ENCODE measurements at regions not wholly inside any gene's neighbourhood (a gene's known extent, or its start where the extent isn't known, plus 50 kb on each side); places are given as distances from the start of the nearest gene placed in this dataset.

DNA sequence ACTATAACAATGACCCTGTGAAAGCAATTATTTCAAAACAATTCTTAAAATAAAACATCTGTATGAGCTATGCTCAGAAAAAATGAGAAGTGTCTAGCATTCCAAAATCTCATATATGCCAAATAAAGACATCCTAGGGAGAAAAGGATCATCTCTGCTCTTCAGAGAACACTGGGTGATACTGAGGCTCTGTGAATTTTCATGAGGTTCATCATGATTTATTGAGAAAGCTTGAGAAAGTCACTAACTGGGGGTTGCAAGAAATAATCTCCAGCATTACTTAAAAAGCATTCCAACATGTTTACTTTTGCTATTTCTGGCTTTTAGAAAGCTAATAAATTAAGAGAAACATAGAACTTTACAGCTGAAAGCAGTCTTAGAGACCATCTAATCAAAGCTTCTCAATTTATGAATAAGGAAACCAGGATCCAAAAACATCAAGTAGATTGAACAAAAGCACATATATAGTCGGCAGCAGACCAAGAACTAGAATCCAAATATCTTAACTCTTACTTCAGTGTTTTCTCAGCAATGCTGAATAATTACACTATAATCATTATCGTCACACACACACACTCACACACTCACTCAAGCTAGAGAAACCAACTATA lies 372.8 kb downstream of the NR2F1-AS1 start (continued):
- TF ChIP-seq, protein P1, sequence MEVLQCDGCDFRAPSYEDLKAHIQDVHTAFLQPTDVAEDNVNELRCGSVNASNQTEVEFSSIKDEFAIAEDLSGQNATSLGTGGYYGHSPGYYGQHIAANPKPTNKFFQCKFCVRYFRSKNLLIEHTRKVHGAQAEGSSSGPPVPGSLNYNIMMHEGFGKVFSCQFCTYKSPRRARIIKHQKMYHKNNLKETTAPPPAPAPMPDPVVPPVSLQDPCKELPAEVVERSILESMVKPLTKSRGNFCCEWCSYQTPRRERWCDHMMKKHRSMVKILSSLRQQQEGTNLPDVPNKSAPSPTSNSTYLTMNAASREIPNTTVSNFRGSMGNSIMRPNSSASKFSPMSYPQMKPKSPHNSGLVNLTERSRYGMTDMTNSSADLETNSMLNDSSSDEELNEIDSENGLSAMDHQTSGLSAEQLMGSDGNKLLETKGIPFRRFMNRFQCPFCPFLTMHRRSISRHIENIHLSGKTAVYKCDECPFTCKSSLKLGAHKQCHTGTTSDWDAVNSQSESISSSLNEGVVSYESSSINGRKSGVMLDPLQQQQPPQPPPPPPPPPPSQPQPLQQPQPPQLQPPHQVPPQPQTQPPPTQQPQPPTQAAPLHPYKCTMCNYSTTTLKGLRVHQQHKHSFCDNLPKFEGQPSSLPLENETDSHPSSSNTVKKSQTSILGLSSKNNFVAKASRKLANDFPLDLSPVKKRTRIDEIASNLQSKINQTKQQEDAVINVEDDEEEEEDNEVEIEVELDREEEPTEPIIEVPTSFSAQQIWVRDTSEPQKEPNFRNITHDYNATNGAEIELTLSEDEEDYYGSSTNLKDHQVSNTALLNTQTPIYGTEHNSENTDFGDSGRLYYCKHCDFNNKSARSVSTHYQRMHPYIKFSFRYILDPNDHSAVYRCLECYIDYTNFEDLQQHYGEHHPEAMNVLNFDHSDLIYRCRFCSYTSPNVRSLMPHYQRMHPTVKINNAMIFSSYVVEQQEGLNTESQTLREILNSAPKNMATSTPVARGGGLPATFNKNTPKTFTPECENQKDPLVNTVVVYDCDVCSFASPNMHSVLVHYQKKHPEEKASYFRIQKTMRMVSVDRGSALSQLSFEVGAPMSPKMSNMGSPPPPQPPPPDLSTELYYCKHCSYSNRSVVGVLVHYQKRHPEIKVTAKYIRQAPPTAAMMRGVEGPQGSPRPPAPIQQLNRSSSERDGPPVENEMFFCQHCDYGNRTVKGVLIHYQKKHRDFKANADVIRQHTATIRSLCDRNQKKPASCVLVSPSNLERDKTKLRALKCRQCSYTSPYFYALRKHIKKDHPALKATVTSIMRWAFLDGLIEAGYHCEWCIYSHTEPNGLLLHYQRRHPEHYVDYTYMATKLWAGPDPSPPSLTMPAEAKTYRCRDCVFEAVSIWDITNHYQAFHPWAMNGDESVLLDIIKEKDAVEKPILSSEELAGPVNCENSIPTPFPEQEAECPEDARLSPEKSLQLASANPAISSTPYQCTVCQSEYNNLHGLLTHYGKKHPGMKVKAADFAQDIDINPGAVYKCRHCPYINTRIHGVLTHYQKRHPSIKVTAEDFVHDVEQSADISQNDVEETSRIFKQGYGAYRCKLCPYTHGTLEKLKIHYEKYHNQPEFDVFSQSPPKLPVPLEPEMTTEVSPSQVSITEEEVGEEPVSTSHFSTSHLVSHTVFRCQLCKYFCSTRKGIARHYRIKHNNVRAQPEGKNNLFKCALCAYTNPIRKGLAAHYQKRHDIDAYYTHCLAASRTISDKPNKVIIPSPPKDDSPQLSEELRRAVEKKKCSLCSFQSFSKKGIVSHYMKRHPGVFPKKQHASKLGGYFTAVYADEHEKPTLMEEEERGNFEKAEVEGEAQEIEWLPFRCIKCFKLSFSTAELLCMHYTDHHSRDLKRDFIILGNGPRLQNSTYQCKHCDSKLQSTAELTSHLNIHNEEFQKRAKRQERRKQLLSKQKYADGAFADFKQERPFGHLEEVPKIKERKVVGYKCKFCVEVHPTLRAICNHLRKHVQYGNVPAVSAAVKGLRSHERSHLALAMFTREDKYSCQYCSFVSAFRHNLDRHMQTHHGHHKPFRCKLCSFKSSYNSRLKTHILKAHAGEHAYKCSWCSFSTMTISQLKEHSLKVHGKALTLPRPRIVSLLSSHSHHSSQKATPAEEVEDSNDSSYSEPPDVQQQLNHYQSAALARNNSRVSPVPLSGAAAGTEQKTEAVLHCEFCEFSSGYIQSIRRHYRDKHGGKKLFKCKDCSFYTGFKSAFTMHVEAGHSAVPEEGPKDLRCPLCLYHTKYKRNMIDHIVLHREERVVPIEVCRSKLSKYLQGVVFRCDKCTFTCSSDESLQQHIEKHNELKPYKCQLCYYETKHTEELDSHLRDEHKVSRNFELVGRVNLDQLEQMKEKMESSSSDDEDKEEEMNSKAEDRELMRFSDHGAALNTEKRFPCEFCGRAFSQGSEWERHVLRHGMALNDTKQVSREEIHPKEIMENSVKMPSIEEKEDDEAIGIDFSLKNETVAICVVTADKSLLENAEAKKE (CRISPR knock-in tag; IDR thresholded peaks at IDR 0.05): no peak

DNA sequence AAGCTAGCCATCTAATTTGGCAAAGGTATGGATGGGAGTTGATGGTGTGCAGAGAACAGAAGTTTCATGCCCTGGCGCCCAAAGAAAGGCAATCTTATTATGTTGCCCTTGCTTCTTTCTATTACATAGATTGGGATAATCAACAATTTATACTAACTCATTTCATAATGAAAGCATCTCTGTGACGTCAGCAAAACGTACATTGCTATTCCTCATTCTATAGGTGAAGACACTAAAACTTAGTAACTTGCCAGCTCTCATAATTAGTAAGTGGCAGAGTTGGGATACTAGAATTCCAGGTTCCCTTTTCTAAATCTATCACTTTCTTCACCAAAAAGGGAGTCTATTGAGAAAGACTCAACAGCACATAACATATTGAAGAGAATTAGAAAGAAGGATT lies 374.8 kb downstream of the NR2F1-AS1 start:
- Histone ChIP-seq H3K4me2 (no peak overlapping the region), H3K4me1 (ENCODE audit: insufficient read depth) (no peaks in the 10 kb centered on the region), H3K36me3 (ENCODE audit: insufficient read depth) (no peaks in the 10 kb centered on the region), H4K20me1 (replicated peaks; ENCODE audit: insufficient read depth) (no peaks in the 10 kb centered on the region), H3K27ac (ENCODE audit: low read depth) (no peak overlapping the region), H3K27me3 (ENCODE audit: insufficient read depth) (no peaks in the 10 kb centered on the region), H3F3A (replicated peaks; ENCODE audit: low read depth) (no peaks in the 10 kb centered on the region), H3K4me3 (no peak overlapping the region), H2AFZ (no peak overlapping the region), H3K79me2 (replicated peaks; ENCODE audit: insufficient read depth) (no peaks in the 10 kb centered on the region), H3K9me2 (ENCODE audit: insufficient read depth) (no peaks in the 10 kb centered on the region)
- peaks cover 5% of the 10 kb centered on the region for H3K4me1 Mint-ChIP-seq
- no peak for DNase-seq (ENCODE audit: low spot score)
- H3K36me3 Mint-ChIP-seq (ENCODE audit: low read depth): no peaks in the 10 kb centered on the region
- H3K27ac Mint-ChIP-seq: no peak overlapping the region
- no peak for ATAC-seq
- H3K27me3 Mint-ChIP-seq (ENCODE audit: insufficient read depth, low read depth, poor library complexity): no peaks in the 10 kb centered on the region
- no peaks in the 10 kb centered on the region for H3K9me3 Mint-ChIP-seq
- H3K4me3 Mint-ChIP-seq: no peak overlapping the region
- TF ChIP-seq POLR2AphosphoS5 (IDR thresholded peaks at IDR 0.05; ENCODE audit: low read depth): no peak
- TF ChIP-seq, protein P2, sequence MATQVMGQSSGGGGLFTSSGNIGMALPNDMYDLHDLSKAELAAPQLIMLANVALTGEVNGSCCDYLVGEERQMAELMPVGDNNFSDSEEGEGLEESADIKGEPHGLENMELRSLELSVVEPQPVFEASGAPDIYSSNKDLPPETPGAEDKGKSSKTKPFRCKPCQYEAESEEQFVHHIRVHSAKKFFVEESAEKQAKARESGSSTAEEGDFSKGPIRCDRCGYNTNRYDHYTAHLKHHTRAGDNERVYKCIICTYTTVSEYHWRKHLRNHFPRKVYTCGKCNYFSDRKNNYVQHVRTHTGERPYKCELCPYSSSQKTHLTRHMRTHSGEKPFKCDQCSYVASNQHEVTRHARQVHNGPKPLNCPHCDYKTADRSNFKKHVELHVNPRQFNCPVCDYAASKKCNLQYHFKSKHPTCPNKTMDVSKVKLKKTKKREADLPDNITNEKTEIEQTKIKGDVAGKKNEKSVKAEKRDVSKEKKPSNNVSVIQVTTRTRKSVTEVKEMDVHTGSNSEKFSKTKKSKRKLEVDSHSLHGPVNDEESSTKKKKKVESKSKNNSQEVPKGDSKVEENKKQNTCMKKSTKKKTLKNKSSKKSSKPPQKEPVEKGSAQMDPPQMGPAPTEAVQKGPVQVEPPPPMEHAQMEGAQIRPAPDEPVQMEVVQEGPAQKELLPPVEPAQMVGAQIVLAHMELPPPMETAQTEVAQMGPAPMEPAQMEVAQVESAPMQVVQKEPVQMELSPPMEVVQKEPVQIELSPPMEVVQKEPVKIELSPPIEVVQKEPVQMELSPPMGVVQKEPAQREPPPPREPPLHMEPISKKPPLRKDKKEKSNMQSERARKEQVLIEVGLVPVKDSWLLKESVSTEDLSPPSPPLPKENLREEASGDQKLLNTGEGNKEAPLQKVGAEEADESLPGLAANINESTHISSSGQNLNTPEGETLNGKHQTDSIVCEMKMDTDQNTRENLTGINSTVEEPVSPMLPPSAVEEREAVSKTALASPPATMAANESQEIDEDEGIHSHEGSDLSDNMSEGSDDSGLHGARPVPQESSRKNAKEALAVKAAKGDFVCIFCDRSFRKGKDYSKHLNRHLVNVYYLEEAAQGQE (IDR thresholded peaks at IDR 0.05; ENCODE audit: unreplicated experiment): no peak
- TF ChIP-seq EZH2 (IDR thresholded peaks at IDR 0.05; ENCODE audit: low read depth, unreplicated experiment): no peak
- TF ChIP-seq ZNF114 (CRISPR knock-in tag; IDR thresholded peaks at IDR 0.05): no peak
- no peak for TF ChIP-seq ZNF331 (CRISPR knock-in tag; IDR thresholded peaks at IDR 0.05; ENCODE audit: low read depth)
- TF ChIP-seq, protein P3, sequence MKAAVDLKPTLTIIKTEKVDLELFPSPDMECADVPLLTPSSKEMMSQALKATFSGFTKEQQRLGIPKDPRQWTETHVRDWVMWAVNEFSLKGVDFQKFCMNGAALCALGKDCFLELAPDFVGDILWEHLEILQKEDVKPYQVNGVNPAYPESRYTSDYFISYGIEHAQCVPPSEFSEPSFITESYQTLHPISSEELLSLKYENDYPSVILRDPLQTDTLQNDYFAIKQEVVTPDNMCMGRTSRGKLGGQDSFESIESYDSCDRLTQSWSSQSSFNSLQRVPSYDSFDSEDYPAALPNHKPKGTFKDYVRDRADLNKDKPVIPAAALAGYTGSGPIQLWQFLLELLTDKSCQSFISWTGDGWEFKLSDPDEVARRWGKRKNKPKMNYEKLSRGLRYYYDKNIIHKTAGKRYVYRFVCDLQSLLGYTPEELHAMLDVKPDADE (IDR thresholded peaks at IDR 0.05): no peak
- TF ChIP-seq, protein P4, sequence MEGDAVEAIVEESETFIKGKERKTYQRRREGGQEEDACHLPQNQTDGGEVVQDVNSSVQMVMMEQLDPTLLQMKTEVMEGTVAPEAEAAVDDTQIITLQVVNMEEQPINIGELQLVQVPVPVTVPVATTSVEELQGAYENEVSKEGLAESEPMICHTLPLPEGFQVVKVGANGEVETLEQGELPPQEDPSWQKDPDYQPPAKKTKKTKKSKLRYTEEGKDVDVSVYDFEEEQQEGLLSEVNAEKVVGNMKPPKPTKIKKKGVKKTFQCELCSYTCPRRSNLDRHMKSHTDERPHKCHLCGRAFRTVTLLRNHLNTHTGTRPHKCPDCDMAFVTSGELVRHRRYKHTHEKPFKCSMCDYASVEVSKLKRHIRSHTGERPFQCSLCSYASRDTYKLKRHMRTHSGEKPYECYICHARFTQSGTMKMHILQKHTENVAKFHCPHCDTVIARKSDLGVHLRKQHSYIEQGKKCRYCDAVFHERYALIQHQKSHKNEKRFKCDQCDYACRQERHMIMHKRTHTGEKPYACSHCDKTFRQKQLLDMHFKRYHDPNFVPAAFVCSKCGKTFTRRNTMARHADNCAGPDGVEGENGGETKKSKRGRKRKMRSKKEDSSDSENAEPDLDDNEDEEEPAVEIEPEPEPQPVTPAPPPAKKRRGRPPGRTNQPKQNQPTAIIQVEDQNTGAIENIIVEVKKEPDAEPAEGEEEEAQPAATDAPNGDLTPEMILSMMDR (conservative IDR thresholded peaks at IDR 0.05; ENCODE audit: low read depth in 2 of 2): no peak
- TF ChIP-seq JUNB (IDR thresholded peaks at IDR 0.05; ENCODE audit: unreplicated experiment): no peak
- no peak for TF ChIP-seq CREB1 (CRISPR knock-in tag; IDR thresholded peaks at IDR 0.05; ENCODE audit: low read depth)
- no peak for TF ChIP-seq STAT1 (IDR thresholded peaks at IDR 0.05; ENCODE audit: unreplicated experiment)

All from GM23338 (cell line).